GM21737 (cell line): ENCODE measurements at regions not wholly inside any gene's neighbourhood (a gene's known extent, or its start where the extent isn't known, plus 50 kb on each side); places are given as distances from the start of the nearest gene placed in this dataset.

Experiments used
- ATAC-seq: cut with Tn5 transposase; IDR thresholded peaks from one replicate; pipeline ENCODE4 v1.9.1; 2021; ENCODE audit warnings: mild to moderate bottlenecking, moderate library complexity; ENCODE audit not compliant: unreplicated experiment

- no peak for ATAC-seq
These were observed 96.8 kb upstream of the ROBO2 start for GRCh38 chr3:76943058-76943457.

GRCh38 chr3:76943671-76944070 lies 96.2 kb upstream of the ROBO2 start:
- no peak for ATAC-seq

GRCh38 chr3:76949033-76949432 lies 90.9 kb upstream of the ROBO2 start:
- ATAC-seq, result no peak

GRCh38 chr3:76949462-76949861 lies 90.4 kb upstream of the ROBO2 start:
- no peak for ATAC-seq

GRCh38 chr3:76950590-76950989 lies 89.3 kb upstream of the ROBO2 start:
- ATAC-seq, result no peak

- no peak for ATAC-seq
These were observed 85.5 kb upstream of the ROBO2 start for GRCh38 chr3:76954412-76954811.

- ATAC-seq, result no peak
These were observed 81.6 kb upstream of the ROBO2 start for GRCh38 chr3:76958274-76958673.

- ATAC-seq, result no peak
These were observed 81.0 kb upstream of the ROBO2 start for GRCh38 chr3:76958861-76959260.

- no peak for ATAC-seq
These were observed 78.6 kb upstream of the ROBO2 start for GRCh38 chr3:76961284-76961683.

- no peak for ATAC-seq
These were observed 74.7 kb upstream of the ROBO2 start for GRCh38 chr3:76965122-76965725.

- ATAC-seq, result no peak
These were observed 70.4 kb upstream of the ROBO2 start for GRCh38 chr3:76969471-76969870.

GRCh38 chr3:76969996-76970615 lies 69.8 kb upstream of the ROBO2 start:
- ATAC-seq, result no peak

- ATAC-seq, result no peak
These were observed 67.1 kb upstream of the ROBO2 start for GRCh38 chr3:76972624-76973296.

- no peak for ATAC-seq
These were observed 62.9 kb upstream of the ROBO2 start for GRCh38 chr3:76976996-76977395.

GRCh38 chr3:76985645-76986044 lies 54.3 kb upstream of the ROBO2 start:
- no peak for ATAC-seq

GRCh38 chr3:76986876-76987474 lies 52.9 kb upstream of the ROBO2 start:
- ATAC-seq, result no peak
